Retinal pigment epithelial cell (primary cell): ENCODE measurements at regions not wholly inside any gene's neighbourhood (a gene's known extent, or its start where the extent isn't known, plus 50 kb on each side); places are given as distances from the start of the nearest gene placed in this dataset.

Experiments
- DNase-seq: peaks from one replicate; pipeline ENCODE4 v3.0.0-alpha.2; 2010; ENCODE audit warnings: low read depth
- H3K4me3 ChIP-seq: 2 replicates; pipeline ENCODE4 v1.5.1; 2011; ENCODE audit warnings: mild to moderate bottlenecking, low read length, control low read depth, moderate library complexity
- CTCF ChIP-seq: conservative IDR thresholded peaks from 2 replicates; pipeline ENCODE4 v1.5.1; 2011; ENCODE audit warnings: low read depth, low read length, control low read depth, inconsistent platforms

DNA sequence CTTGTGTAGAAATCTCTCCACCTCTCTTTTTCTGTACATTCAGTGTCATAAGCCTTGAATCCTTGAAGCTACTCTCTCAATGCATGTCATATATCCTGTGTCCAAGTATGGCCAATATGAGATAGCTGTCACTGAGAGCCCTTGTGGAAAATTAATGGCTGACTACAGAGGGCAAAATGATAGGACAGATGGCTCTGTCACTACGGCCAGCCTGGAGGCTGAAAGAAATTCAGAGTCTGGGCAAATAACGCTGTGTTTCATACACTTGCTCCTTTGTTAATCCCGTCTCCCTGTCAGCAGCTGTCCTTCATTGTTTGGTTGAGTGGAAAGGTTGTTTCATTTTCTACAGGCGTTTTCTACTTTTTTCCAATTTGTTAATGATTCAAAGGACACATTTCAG is 70.4 kb upstream of the VGLL2 start:
- no peak for TF ChIP-seq CTCF
- no peak for DNase-seq

GRCh38 chr6:117195728-117196127 is 69.6 kb upstream of the VGLL2 start:
- H3K4me3 ChIP-seq = no peak overlapping the region
- DNase-seq = no peak
- no peak for TF ChIP-seq CTCF

More for the DNA sequence above, 70.4 kb upstream of the VGLL2 start:
- no peak overlapping the region for H3K4me3 ChIP-seq

DNA sequence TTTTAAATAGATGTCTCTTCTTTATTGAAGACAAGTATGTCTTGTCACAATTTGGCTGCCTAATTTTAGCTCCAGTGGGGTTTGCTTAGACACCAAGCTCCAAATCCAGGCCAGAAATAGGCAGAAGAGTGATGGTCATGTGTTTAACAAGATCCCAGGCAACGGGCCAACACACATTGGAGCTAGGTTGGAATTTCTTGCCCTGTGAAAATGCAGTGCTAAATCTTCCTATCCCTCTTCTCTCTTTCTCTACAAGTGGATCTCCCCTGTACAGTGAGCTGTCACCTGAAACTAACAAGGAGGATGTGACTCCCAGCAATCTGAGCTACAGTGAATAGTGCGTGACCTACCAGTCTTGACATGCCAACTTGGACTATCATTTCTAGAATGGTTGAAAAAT is 65.3 kb upstream of the VGLL2 start:
- H3K4me3 ChIP-seq = no peak overlapping the region
- no peak for DNase-seq
- no peak for TF ChIP-seq CTCF

DNA sequence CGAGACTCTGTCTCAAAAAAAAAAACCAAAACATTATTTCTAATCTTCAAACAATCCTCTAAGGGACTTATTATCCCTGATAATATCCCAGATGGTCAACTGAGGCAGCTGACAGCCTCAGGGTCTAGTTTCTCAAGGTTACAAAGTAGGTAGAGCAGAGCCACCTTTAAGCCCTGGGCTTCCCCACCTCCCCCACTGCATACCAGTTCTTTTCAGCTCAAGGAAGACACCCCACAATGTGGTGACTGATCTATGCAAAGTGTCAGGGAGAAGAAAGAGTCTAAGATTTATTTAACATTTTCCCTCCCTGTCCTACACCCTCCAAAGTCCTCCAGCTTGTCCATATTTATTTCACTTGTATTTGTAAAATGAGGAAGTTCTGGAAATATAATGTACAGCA is 60.5 kb upstream of the VGLL2 start:
- no peak for DNase-seq
- TF ChIP-seq CTCF = no peak
- H3K4me3 ChIP-seq = no peak overlapping the region

DNA sequence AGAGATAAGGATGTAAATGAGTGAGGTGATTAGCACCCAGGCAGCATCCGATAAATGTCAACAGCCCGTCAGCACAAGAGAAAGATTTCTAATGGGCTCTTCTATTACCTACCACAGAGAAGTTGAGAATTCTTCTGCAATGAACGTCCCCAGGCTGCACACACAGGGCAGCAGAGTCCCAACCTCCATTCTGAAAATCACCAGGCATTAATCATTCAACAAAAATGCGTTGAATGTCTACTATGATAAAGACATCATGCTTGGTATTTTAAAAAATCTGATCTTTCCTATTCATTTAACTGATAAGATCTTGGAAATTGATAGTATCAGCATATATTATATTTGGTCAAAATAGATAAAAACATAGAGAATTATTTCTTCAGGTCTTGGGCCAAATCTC is 59.5 kb upstream of the VGLL2 start:
- no peak overlapping the region for H3K4me3 ChIP-seq
- no peak for TF ChIP-seq CTCF
- DNase-seq = no peak

DNA sequence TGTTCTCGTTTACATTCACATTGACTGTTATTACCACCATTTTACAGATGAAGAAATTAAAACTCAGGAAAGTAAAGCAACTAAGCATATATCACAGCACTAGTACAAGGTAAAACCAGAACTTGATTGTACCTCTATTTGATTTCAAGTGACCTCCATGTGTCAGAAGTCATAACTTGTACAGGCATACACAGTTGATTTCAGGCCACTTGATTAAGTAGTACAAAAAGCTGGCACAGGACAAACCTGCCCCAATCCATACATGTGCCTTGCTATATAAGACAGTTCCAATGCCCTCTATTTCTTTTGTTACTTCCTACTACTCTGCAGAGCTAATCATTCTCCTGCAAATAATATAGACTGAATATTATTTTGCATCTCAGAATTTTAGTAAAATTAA is 58.8 kb upstream of the VGLL2 start:
- H3K4me3 ChIP-seq = no peak overlapping the region
- no peak for TF ChIP-seq CTCF

DNA sequence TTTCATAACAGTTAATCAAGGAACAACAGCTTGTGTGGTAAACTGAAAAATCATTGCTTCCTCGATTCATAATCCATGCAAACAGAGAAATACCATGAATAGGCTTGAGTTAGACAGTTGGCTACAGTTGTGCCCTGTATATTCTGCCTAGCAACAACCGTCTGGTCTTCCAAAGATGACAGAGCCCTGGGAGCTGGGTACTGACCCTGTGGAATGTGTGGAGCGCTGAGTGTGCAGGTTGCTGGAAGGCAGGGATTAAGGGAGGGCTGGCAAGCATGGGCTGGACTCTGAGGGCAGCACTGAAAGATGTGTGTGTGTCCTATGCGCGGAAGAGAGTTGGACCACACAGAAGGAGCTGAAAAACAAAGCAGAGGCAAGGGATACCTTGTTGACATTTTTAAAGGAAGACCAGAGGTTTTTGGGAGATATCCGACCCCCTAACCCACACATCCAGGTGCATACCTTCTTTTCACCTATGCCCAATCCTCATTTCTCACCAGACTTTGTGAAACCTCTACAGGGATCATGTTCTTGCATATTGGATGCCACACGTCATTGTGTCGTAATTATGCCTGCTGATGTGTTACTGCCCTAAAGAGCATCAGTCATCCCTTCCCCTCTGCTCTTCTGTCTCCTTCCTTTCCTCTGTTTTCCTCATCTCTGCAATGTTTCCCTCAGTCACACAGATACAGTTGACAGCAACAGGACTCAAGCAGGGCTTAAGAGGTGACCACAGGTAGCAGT is 58.2 kb upstream of the VGLL2 start:
- DNase-seq = peak; percentile 91
- no peak for TF ChIP-seq CTCF
- H3K4me3 ChIP-seq = no peak overlapping the region

More for the DNA sequence above, 58.8 kb upstream of the VGLL2 start:
- DNase-seq = no peak
